Cardiac fibroblast (primary cell): ENCODE measurements at regions not wholly inside any gene's neighbourhood (a gene's known extent, or its start where the extent isn't known, plus 50 kb on each side); places are given as distances from the start of the nearest gene placed in this dataset.

Source experiments
- DNase-seq, 2 donors: peaks; one replicate each; pipeline versions ENCODE4 v3.0.0 to v3.0.0-alpha.2; 2010; ENCODE audit warnings: low read depth in 2 of 2
- H3K4me3 ChIP-seq, 2 donors: replicated peaks in 1 of 2; 1 replicate in 1 of 2; 2 replicates in 1 of 2; pipeline ENCODE4 v1.5.1; 2011; ENCODE audit warnings: low read depth in 2 of 2, low read length in 2 of 2, mild to moderate bottlenecking in 2 of 2, moderate library complexity in 1 of 2
- TF ChIP-seq, protein P1 (sequence below): IDR thresholded peaks from one replicate; pipeline ENCODE4 v1.5.1; 2011; ENCODE audit warnings: low read depth, mild to moderate bottlenecking, low read length, inconsistent platforms

DNA sequence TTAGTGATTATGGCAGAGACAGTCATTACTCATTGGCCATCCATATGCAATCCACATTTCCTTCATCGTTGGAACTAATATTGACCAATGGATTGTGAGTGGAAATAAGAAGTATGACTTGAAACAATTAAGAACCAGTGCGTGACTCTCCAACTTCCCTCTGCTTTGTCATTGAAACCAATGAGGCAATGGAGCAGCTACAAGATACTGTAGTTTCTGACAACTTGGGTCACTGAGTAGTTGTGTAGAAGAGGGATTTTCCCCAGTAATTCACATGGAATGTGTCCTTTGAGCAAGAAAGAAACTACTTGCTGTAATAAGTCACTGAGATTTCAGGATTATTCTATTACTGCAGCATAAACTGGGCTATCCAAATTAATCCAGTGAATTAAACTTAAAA, 785.3 kb upstream of the RIOK2 start:
- DNase-seq: peak in 1 of 2 donors; percentile 17
- no peak overlapping the region for H3K4me3 ChIP-seq
- TF ChIP-seq, protein P1, sequence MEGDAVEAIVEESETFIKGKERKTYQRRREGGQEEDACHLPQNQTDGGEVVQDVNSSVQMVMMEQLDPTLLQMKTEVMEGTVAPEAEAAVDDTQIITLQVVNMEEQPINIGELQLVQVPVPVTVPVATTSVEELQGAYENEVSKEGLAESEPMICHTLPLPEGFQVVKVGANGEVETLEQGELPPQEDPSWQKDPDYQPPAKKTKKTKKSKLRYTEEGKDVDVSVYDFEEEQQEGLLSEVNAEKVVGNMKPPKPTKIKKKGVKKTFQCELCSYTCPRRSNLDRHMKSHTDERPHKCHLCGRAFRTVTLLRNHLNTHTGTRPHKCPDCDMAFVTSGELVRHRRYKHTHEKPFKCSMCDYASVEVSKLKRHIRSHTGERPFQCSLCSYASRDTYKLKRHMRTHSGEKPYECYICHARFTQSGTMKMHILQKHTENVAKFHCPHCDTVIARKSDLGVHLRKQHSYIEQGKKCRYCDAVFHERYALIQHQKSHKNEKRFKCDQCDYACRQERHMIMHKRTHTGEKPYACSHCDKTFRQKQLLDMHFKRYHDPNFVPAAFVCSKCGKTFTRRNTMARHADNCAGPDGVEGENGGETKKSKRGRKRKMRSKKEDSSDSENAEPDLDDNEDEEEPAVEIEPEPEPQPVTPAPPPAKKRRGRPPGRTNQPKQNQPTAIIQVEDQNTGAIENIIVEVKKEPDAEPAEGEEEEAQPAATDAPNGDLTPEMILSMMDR: no peak

DNA sequence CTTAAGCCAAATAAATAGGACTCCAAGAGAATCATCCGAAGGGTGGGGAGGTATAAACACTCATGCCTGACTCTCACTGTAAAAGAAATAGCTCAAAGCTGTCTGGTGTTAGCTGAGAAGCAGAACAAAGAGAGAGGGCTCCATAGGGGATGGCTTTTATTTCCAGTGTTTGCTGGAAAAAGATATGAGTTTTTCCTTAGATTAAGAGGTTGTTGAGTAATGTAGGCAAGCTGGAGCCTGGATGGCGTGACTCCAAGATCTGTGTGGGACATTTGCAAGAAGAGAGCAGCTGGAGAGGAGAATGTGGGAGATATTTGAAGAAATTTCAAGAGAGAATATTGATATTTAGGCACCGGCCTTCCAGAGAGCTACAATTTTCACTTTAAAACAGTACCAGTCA, 793.7 kb upstream of the RGMB start:
- peak; percentile 68 to 91 for DNase-seq
- TF ChIP-seq, protein P1: no peak
- H3K4me3 ChIP-seq: no peak overlapping the region

DNA sequence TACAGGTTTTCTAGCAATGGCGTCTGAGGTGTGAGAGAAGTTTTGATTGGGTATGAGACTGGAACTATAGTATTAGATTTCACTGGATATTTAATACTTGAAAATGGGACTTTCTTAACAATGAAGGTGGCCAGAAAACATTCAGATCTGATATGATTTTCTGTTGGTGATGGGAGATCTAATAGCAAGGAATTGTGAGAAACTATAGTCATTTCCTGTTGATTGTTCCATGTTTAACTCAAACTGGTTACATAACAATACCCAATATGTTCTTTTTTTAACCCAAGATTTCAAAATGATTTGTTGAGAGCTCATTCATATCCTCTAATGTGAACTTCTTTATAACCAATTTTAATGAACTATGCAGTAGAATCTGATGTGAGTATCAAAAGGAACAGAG, 793.2 kb upstream of the RGMB start:
- no peak overlapping the region for H3K4me3 ChIP-seq
- TF ChIP-seq, protein P1: no peak
- peak; percentile 16 to 66 for DNase-seq

DNA sequence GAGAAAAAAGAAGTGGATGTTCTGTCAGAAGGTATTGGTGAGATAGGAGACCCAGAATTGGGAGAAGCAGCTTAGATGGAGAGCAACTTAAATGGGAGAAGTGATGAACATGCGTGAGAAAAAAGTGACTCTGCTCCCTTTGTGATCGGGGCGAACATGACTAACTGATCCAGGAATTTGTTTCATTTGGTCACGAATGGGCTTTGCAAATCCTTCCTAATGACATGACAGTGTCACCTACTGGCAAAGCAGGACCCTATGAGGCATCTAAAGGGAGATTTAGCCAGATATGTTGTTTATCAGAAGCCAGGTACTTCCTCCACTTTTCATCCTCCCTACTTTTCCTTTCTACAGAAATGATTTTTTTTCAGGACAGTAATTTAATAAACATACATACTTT, 787.4 kb upstream of the RGMB start:
- H3K4me3 ChIP-seq: no peak overlapping the region
- peak; percentile 28 to 94 for DNase-seq
- TF ChIP-seq, protein P1: peak; percentile 40

DNA sequence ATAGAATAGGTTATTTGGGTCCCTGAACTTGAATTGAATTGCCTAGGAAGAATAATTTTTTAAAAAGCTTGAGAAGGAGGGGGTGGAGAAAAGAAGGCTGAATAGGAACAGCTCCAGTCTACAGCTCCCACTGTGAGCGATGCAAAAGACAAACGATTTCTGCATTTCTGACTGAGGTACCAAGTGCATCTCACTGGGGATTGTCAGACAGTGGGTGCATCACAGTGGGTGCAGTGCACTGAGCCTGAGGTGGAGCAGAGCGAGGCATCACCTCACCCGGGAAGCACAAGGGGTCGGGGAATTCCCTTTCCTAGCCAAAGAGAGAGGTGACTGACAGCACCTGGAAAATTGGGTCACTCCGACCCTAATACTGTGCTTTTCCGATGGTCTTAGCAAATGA, 782.2 kb upstream of the RGMB start:
- TF ChIP-seq, protein P1: no peak
- H3K4me3 ChIP-seq: no peak overlapping the region
- DNase-seq: no peak

DNA sequence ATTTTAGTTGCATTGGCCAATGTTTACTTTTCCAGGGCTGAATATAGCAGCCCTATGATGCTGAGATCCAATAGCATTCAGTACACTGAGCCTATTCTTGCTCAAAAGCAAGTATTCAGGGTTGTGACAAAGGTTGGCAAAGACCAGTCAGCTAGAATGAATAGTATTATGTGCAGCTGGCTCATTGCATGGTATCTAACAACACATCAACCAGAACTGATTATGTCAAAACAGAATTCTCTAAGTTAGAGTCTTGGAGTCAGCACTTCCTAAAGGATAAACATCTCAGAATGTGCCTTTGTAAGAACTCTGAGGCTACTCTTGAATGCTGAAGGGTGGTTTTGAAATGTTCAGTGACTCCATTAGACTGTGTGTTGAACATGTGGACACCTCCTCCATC, 774.5 kb upstream of the RGMB start:
- peak in 1 of 2 donors; percentile 5 for DNase-seq
- TF ChIP-seq, protein P1: no peak
- no peak overlapping the region for H3K4me3 ChIP-seq

DNA sequence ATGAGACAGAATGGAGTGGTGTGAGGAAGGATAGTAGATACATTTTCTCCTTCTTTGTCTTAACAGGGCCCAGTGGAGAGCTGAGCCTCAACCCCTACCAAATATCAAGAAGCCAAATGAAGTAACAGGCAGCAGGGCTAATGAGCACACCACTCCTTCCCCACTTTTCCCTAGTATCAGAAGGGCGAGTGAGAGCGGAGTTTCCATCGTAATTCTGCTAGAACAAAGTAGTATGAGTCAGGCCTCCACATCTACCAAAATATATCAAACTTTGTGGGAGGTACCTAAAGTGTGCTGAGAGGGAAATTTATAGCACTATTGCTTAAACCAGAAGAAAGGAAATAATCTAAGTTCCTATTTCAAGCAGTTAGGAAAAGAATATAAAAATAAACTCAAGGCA, 769.0 kb upstream of the RGMB start:
- TF ChIP-seq, protein P1: no peak
- no peak for DNase-seq
- no peak overlapping the region for H3K4me3 ChIP-seq
